CD4-positive, alpha-beta T cell treated with Interleukin-6 at 100 ng/mL for 8 hours (primary cell): ENCODE measurements at regions not wholly inside any gene's neighbourhood (a gene's known extent, or its start where the extent isn't known, plus 50 kb on each side); places are given as distances from the start of the nearest gene placed in this dataset.
"Not testable (repeated sequence)": the region's sequence is repeated elsewhere in the genome, so short reads cannot be mapped to it uniquely, and the experiment has no call there.

ENCODE experiments used
- DNase-seq: peaks from one replicate; pipeline ENCODE4 v3.0.0-alpha.2; 2020; ENCODE audit warnings: mixed read lengths, low spot score

GRCh38 chr16:86835982-86836381 lies 257.6 kb downstream of the FOXL1 start:
- DNase-seq: no peak

- DNase-seq: no peak
These were observed 258.3 kb downstream of the FOXL1 start for GRCh38 chr16:86836503-86837129.

- no peak for DNase-seq
These were observed 265.5 kb downstream of the FOXL1 start for GRCh38 chr16:86843812-86844211.

DNA sequence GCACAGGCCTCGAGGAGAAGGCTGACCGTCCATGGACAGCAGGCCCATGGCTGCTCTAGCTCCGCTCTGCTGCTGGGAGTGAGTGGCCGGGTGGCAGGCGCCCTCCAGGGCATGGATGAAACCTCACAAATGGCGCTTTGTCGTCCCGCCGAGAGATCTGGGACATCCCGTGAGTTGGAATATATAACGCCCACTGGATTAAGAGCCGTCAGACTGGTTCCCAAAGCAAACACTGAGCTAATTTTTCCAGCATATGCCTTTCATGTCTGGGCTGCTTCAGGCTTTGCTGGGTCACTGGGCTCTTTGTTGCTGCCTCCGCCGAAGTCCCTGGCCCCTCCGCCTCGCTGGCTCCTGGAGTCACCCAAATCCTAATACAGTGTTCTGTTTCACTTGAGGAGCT lies 266.3 kb downstream of the FOXL1 start:
- no peak for DNase-seq

GRCh38 chr16:86846136-86846535 lies 267.8 kb downstream of the FOXL1 start:
- no peak for DNase-seq

GRCh38 chr16:86848821-86849220 lies 270.5 kb downstream of the FOXL1 start:
- no peak for DNase-seq

DNA sequence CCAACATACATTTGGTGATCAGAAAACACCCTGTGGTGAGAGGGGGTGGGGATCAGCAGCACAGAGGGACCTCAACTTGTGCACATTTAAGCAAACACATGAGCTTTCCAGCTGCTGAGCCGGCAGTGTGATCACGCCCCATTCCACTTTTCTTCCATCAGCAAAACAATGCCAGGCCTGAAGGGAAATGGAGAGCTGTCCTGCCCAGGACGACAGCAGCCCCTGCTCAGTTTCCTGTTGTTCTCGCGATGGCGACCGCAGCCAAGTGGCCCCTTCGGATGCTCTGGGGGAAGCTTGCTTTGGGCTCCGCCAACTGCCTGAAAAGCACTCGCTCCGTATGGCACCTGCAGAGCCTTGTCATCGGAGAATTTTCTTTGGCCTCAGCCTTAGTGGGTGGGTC lies 272.3 kb downstream of the FOXL1 start:
- DNase-seq: no peak

DNA sequence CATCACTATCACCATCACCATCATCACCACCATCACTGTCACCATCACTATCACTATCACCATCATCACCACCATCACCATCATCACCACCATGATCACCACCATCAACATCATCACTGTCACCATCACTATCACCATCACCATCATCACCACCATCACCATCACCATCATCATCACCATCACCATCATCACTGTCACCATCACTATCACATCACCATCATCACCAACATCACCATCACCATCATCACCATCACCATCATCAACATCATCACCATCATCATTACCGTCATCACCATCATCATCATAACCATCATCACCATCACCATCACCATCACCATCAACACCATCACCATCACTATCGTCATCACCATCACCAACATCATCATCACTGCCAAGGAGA lies 273.8 kb downstream of the FOXL1 start:
- no peak for DNase-seq

- no peak for DNase-seq
These were observed 275.8 kb downstream of the FOXL1 start for GRCh38 chr16:86854058-86854621.

GRCh38 chr16:86854626-86855294 lies 276.4 kb downstream of the FOXL1 start:
- DNase-seq: no peak

GRCh38 chr16:86856946-86857586 lies 278.7 kb downstream of the FOXL1 start:
- DNase-seq: no peak

DNA sequence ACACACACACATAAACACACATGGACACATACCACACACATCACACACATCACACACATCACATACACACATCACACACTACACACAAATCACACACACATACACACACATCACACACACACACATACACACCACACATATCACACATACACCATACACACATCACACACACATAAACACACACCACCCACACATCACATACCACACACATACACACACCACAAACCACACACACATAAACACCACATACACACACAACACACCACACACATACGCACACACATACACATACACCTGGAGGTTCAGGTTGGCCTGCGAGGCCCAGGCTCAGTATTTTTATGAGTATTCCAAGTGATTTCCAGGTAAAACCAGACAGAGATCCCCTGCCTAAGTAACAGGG lies 279.5 kb downstream of the FOXL1 start:
- no peak for DNase-seq

- no peak for DNase-seq
These were observed 280.2 kb downstream of the FOXL1 start for GRCh38 chr16:86858501-86858900.

DNA sequence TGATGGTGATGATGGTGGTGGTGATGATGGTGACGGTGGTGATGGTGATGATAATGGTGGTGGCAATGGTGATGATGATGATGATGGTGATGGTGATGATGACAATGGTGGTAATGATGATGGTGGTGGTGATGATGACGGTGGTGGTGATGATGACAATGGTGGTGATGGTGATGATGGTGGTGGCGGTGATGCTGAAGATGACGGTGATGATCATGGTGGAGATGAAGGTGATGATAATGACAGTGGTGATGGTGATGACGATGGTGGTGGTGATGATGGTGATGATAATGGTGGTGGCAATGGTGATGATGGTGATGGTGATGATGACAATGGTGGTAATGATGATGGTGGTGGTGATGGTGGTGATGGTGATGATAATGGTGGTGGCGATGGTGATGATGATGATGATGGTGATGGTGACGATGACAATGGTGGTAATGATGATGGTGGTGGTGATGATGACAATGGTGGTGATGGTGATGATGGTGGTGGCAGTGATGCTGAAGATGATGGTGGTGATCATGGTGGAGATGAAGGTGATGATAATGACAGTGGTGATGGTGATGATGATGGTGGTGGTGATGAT lies 283.0 kb downstream of the FOXL1 start:
- DNase-seq: not testable (repeated sequence)

DNA sequence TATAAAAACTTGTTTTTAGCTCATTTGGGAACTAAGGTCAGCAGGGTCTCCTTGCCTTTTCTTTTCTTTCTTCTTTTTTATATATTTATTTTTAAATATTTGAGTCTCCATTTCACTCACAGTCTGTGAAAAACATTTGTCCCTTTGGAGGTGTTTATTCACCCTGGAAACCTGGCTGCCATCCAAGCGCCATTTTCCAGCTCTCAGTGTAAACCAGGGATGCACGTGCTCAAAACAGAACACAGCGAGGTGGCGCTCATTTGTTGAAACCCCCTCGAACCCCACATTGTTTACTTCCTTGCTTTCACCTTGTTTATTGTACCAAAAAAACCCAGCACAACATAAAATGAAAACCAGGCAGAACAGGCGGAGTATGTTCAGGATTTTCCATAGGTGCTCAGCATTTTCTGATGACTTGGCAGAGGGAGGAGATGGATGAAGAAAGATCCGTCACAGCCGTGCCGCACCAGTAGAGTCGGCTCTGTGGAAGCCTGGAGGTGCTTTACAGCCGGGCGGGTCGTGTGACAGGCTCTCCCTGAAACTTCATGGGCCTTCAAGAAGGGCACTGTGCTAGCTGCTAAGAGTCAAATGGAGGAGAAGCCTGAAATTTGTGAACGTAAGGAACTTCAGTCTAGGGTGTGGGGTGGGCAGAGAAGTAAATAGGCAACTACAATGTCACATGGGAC lies 284.4 kb downstream of the FOXL1 start:
- DNase-seq: no peak

GRCh38 chr16:86863609-86864008 lies 285.3 kb downstream of the FOXL1 start:
- DNase-seq: no peak

GRCh38 chr16:86864586-86864985 lies 286.2 kb downstream of the FOXL1 start:
- no peak for DNase-seq

GRCh38 chr16:86865851-86866662 lies 287.7 kb downstream of the FOXL1 start:
- no peak for DNase-seq

- DNase-seq: no peak
These were observed 288.8 kb downstream of the FOXL1 start for GRCh38 chr16:86866986-86867722.

GRCh38 chr16:86868070-86868469 lies 289.7 kb downstream of the FOXL1 start:
- no peak for DNase-seq

DNA sequence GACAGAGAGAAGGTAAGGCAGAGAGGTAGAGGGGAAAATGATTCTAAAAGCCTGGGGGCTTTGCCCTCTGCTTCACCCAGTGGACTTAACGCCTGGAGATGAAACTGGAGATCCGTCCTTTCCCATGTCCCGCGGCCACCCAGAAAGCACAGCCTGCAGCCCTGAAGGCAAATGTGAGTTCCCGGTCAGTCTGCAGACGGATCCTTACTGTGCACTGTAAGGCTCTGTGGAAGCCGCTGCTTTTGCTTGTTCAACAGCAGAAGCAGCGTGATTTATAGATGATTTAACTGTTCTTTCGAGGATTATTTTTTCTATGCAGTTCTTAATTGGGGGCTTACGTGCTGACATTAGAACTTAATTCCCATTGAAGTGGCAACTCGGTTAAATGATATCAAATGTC lies 290.4 kb downstream of the FOXL1 start:
- no peak for DNase-seq
